CD4-positive, alpha-beta T cell (primary cell): ENCODE measurements at regions not wholly inside any gene's neighbourhood (a gene's known extent, or its start where the extent isn't known, plus 50 kb on each side); places are given as distances from the start of the nearest gene placed in this dataset.

Experiments
- ATAC-seq: fragments of 200-7000 bp; cut with Tn5 transposase; one replicate; pipeline ENCODE4 v1.10.0; 2022; ENCODE audit warnings: mild to moderate bottlenecking; ENCODE audit not compliant: poor library complexity
- CTCF ChIA-PET: fragments of 350-600 bp; sonication (Branson Sonifier 250); formaldehyde crosslinking; loops from one replicate; lab custom pipeline; 2021; ENCODE audit warnings: antibody characterized with exemption, inconsistent platforms; lab: Charles Lee
- POLR2A ChIA-PET: fragments of 350-600 bp; sonication (Branson Sonifier 250); formaldehyde crosslinking; loops from one replicate; lab custom pipeline; 2021; ENCODE audit warnings: antibody characterized with exemption, inconsistent platforms; lab: Charles Lee
- DNase-seq, 14 experiments: peaks; one replicate each; pipeline ENCODE4 v3.0.0-alpha.2; 2013 to 2020; ENCODE audit warnings: mixed read lengths in 2 of 14
- H3K27ac ChIP-seq, 2 donors: one replicate each; pipeline versions ENCODE4 v1.5.1 to v1.7.0; 2013; ENCODE audit warnings: low read length in 2 of 2, low read depth in 1 of 2, mild to moderate bottlenecking in 1 of 2
- H3K27me3 ChIP-seq, 2 experiments: 1 replicate in 1 of 2; 2 replicates in 1 of 2; pipeline versions ENCODE4 v1.6.1 to v1.7.0; 2013; ENCODE audit warnings: low read length in 2 of 2, control low read depth in 1 of 2, mild to moderate bottlenecking in 1 of 2, moderate library complexity in 1 of 2; ENCODE audit not compliant: insufficient read depth in 2 of 2, control insufficient read depth in 1 of 2
- H3K36me3 ChIP-seq: one replicate; pipeline ENCODE4 v1.6.1; 2013; ENCODE audit warnings: low read length, control low read depth; ENCODE audit not compliant: insufficient read depth
- H3K4me1 ChIP-seq: one replicate; pipeline ENCODE4 v1.6.1; 2013; ENCODE audit warnings: low read length, control low read depth; ENCODE audit not compliant: insufficient read depth
- H3K4me3 ChIP-seq: one replicate; pipeline ENCODE4 v1.5.1; 2013; ENCODE audit warnings: mild to moderate bottlenecking, low read length, moderate library complexity
- H3K9me3 ChIP-seq, 2 experiments: 1 replicate in 1 of 2; 2 replicates in 1 of 2; pipeline versions ENCODE4 v1.6.1 to v1.7.0; 2013; ENCODE audit warnings: low read length in 2 of 2, mild to moderate bottlenecking in 2 of 2, control low read depth in 1 of 2, moderate library complexity in 1 of 2; ENCODE audit not compliant: control insufficient read depth in 1 of 2, insufficient read depth in 1 of 2
- H3K27ac Mint-ChIP-seq: one replicate; pipeline ENCODE4 v1.8.0; 2020; ENCODE audit warnings: mixed read lengths
- H3K27me3 Mint-ChIP-seq: one replicate; pipeline ENCODE4 v1.8.0; 2021; ENCODE audit warnings: mixed read lengths
- H3K36me3 Mint-ChIP-seq: one replicate; pipeline ENCODE4 v1.8.0; 2021; ENCODE audit warnings: low read depth, mixed read lengths
- H3K4me1 Mint-ChIP-seq: one replicate; pipeline ENCODE4 v1.8.0; 2021; ENCODE audit warnings: low read depth, mixed read lengths
- H3K4me3 Mint-ChIP-seq: one replicate; pipeline ENCODE4 v1.8.0; 2020; ENCODE audit warnings: mild to moderate bottlenecking, mixed read lengths
- H3K9me3 Mint-ChIP-seq: one replicate; pipeline ENCODE4 v1.8.0; 2020; ENCODE audit warnings: mixed read lengths
- intact Hi-C, 2 experiments: fragments of 100-400 bp; cut with DNase I in 1 of 2; cut with micrococcal nuclease in 1 of 2; formaldehyde crosslinking; loops; one replicate each; pipeline versions ENCODE4 v1.15.1 to v1.9.0; 2023 to 2025; cut with DNase I, micrococcal nuclease
- TF ChIP-seq, protein P1 (sequence below): fragments of 200-600 bp; IDR thresholded peaks from one replicate; pipeline ENCODE4 v1.8.0; 2022; ENCODE audit warnings: antibody characterized with exemption, mild to moderate bottlenecking

DNA sequence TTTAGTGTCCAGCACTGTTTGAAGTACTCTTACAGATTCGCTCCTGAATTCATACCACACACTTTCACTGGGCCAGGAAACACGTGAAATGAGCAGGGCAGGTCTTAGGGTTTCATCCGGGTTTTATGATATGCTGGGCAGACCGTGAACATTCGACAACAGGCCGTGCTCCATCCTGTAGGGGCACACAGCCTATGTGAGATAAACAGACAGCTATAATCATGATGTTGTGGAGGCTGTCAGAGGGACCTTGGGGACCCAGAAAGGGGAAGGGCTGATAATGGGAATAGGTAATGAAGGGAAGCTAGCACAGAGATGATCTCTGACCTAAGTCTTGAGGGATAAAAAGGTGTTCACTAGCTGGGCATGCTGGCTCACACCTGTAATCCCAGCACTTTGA lies 110.4 kb downstream of the RIN2 start:
- H3K4me3 Mint-ChIP-seq, result no peak overlapping the region
- H3K36me3 ChIP-seq, result no peaks in the 10 kb centered on the region
- H3K27ac ChIP-seq, result no peak overlapping the region
- H3K4me1 Mint-ChIP-seq, result no peaks in the 10 kb centered on the region
- POLR2A ChIA-PET, result no interaction called here
- CTCF ChIA-PET, result interaction anchor here (0.7 kb wide), 1 partner anchor 35 kb away, joined by 3 read pairs; no protein-coding TSS in a partner anchor
- H3K27ac Mint-ChIP-seq, result no peak overlapping the region
- ATAC-seq (no peak), DNase-seq (peak in 1 of 14 experiments; percentile 3)
- H3K27me3 ChIP-seq, result no peaks in the 10 kb centered on the region
- TF ChIP-seq, protein P1, sequence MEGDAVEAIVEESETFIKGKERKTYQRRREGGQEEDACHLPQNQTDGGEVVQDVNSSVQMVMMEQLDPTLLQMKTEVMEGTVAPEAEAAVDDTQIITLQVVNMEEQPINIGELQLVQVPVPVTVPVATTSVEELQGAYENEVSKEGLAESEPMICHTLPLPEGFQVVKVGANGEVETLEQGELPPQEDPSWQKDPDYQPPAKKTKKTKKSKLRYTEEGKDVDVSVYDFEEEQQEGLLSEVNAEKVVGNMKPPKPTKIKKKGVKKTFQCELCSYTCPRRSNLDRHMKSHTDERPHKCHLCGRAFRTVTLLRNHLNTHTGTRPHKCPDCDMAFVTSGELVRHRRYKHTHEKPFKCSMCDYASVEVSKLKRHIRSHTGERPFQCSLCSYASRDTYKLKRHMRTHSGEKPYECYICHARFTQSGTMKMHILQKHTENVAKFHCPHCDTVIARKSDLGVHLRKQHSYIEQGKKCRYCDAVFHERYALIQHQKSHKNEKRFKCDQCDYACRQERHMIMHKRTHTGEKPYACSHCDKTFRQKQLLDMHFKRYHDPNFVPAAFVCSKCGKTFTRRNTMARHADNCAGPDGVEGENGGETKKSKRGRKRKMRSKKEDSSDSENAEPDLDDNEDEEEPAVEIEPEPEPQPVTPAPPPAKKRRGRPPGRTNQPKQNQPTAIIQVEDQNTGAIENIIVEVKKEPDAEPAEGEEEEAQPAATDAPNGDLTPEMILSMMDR, result no peak
- no peaks in the 10 kb centered on the region for H3K27me3 Mint-ChIP-seq
- no peak overlapping the region for H3K4me3 ChIP-seq
- no peaks in the 10 kb centered on the region for H3K9me3 Mint-ChIP-seq
- H3K4me1 ChIP-seq, result no peaks in the 10 kb centered on the region
- peaks cover 0 to 6% of the 10 kb centered on the region in 2 experiments for H3K9me3 ChIP-seq
- intact Hi-C loops, result no loop called here
- no peaks in the 10 kb centered on the region for H3K36me3 Mint-ChIP-seq

DNA sequence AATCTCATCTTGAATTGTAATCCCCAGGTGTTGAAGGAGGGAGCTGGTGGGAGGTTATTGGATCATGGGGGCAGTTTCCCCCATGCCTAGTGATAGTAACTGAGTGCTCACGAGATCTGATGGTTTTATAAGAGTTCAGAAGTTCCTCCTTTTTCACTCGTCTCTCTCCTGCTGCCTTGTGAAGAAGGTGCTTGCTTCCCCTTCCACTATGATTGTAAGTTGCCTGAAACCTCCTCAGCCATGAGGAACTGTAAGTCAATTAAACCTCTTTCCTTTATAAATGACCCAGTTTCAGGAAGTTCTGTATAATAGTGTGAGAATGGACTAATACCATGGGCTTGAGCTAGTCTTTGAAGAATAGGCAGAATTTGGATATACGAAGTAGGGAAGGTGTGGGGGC lies 113.9 kb downstream of the RIN2 start:
- Mint-ChIP-seq H3K27me3 (no peaks in the 10 kb centered on the region), H3K4me3 (no peak overlapping the region), H3K4me1 (no peaks in the 10 kb centered on the region), H3K27ac (no peak overlapping the region), H3K9me3 (no peaks in the 10 kb centered on the region), H3K36me3 (no peaks in the 10 kb centered on the region)
- intact Hi-C loops, result no loop called here
- peaks cover 4 to 6% of the 10 kb centered on the region in 2 experiments for H3K9me3 ChIP-seq
- no peak overlapping the region for H3K4me3 ChIP-seq
- no peaks in the 10 kb centered on the region for H3K4me1 ChIP-seq
- TF ChIP-seq, protein P1, result no peak
- no peak for DNase-seq
- POLR2A ChIA-PET, result no interaction called here
- H3K27me3 ChIP-seq, result no peaks in the 10 kb centered on the region
- CTCF ChIA-PET, result no interaction called here
- H3K27ac ChIP-seq, result no peak overlapping the region
- no peaks in the 10 kb centered on the region for H3K36me3 ChIP-seq
- no peak for ATAC-seq

DNA sequence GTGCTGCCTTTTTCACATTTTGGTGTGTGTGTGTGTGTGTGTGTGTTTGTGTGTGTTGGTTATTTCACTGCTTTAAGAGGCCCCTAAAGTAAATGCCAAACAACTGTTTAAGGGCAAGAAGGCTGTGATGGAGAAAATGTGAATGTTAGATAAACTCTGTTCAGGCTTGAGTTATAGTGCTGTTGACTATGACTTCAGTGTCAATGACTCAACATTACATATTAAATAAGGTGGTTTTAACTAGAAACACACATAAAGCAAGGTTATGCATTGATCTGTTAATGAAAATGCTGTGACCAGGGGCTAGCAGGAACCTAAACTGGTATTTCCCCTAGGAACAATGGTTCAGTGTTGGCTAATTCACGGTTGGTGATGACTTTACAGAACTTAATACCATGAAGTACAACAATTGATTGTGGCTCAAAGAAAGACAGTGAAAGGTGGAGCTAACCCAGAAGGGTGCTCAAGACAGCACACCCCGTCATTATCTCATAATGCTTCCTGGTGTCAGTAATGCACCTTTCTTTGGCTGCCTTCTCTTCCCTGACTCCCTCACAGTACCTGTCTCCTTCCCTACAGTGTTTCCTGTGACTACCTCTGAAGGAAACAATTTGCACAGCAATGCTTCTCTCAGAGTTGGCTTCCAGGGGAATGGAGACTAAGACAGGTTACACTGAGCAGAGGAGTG lies 116.1 kb downstream of the RIN2 start:
- intact Hi-C loops, result no loop called here

More for the DNA sequence above, 116.1 kb downstream of the RIN2 start:
- Mint-ChIP-seq H3K36me3 (no peaks in the 10 kb centered on the region), H3K4me3 (no peak overlapping the region), H3K4me1 (no peaks in the 10 kb centered on the region), H3K27me3 (no peaks in the 10 kb centered on the region), H3K9me3 (no peaks in the 10 kb centered on the region), H3K27ac (no peak overlapping the region)
- H3K9me3 ChIP-seq, result peaks cover 0 to 4% of the 10 kb centered on the region in 2 experiments
- CTCF ChIA-PET, result no interaction called here
- no peaks in the 10 kb centered on the region for H3K4me1 ChIP-seq
- POLR2A ChIA-PET, result no interaction called here
- ATAC-seq (no peak), DNase-seq (no peak)
- TF ChIP-seq, protein P1, result no peak
- H3K36me3 ChIP-seq, result no peaks in the 10 kb centered on the region
- no peaks in the 10 kb centered on the region for H3K27me3 ChIP-seq
- no peak overlapping the region for H3K4me3 ChIP-seq
- no peak overlapping the region for H3K27ac ChIP-seq
